H1 (cell line): ENCODE measurements at regions not wholly inside any gene's neighbourhood (a gene's known extent, or its start where the extent isn't known, plus 50 kb on each side); places are given as distances from the start of the nearest gene placed in this dataset.

ENCODE experiments used
- ASH2L ChIP-seq: fragments of 200-600, 300-600 bp; sonication (generic); IDR thresholded peaks from one replicate; pipeline ENCODE4 v1.7.1; 2017; ENCODE audit warnings: low read length
- ATF3 ChIP-seq: IDR thresholded peaks from 2 replicates; pipeline ENCODE4 v1.6.1; 2011; ENCODE audit warnings: low read depth, mild to moderate bottlenecking, low read length; ENCODE audit not compliant: insufficient read depth
- CTBP2 ChIP-seq: IDR thresholded peaks from 2 replicates; pipeline ENCODE4 v1.7.0; 2011; ENCODE audit warnings: borderline replicate concordance, mild to moderate bottlenecking, moderate library complexity, mixed read lengths, low read length; ENCODE audit not compliant: insufficient read depth, insufficient read length
- EZH2 ChIP-seq: fragments of 200-600 bp; sonication (generic); IDR thresholded peaks from 2 replicates; pipeline ENCODE4 v1.7.1; 2012; ENCODE audit warnings: low read depth, mild to moderate bottlenecking, moderate library complexity, low read length, inconsistent platforms; ENCODE audit not compliant: severe bottlenecking
- JUND ChIP-seq: IDR thresholded peaks from 2 replicates; pipeline ENCODE4 v1.6.1; 2011; ENCODE audit warnings: mild to moderate bottlenecking, improper control_type of control experiment, low read length
- NRF1 ChIP-seq: IDR thresholded peaks from 2 replicates; pipeline ENCODE4 v1.6.1; 2011; ENCODE audit warnings: mild to moderate bottlenecking, low read depth, low read length, improper control_type of control experiment
- SIRT6 ChIP-seq: IDR thresholded peaks from one replicate; pipeline ENCODE4 v1.7.1; 2012; ENCODE audit warnings: low read length, inconsistent platforms

GRCh38 chr9:107938801-107939386 lies 449.3 kb upstream of the KLF4 start (continued):
- no peak for TF ChIP-seq ATF3
- TF ChIP-seq ASH2L = no peak
- TF ChIP-seq SIRT6 = no peak
- no peak for TF ChIP-seq NRF1
- no peak for TF ChIP-seq JUND
- no peak for TF ChIP-seq CTBP2
- no peak for TF ChIP-seq EZH2
